DOHH2 (cell line): ENCODE measurements at regions not wholly inside any gene's neighbourhood (a gene's known extent, or its start where the extent isn't known, plus 50 kb on each side); places are given as distances from the start of the nearest gene placed in this dataset.

Experiments
- H3F3A ChIP-seq: fragments of 200-600 bp; sonication (generic), shearing (Covaris generic); 2 replicates; pipeline ENCODE4 v1.6.0; 2016; ENCODE audit warnings: antibody characterized with exemption, mild to moderate bottlenecking; ENCODE audit not compliant: control insufficient read depth, insufficient read depth
- H3K27ac ChIP-seq: fragments of 200-600 bp; sonication (generic); 2 replicates; pipeline ENCODE4 v1.5.1; 2014; ENCODE audit warnings: low read depth, mild to moderate bottlenecking, low read length, moderate library complexity
- H3K27me3 ChIP-seq: fragments of 200-600 bp; sonication (generic); 2 replicates; pipeline ENCODE4 v1.6.1; 2014; ENCODE audit warnings: mild to moderate bottlenecking, low read length, mixed read lengths; ENCODE audit not compliant: control insufficient read depth
- H3K36me3 ChIP-seq: fragments of 200-600 bp; sonication (generic); 2 replicates; pipeline ENCODE4 v1.6.1; 2014; ENCODE audit warnings: mild to moderate bottlenecking, low read length, moderate library complexity, mixed read lengths; ENCODE audit not compliant: control insufficient read depth
- H3K4me1 ChIP-seq: fragments of 200-600 bp; sonication (generic); 2 replicates; pipeline ENCODE4 v1.6.1; 2014; ENCODE audit warnings: mild to moderate bottlenecking, low read length, mixed read lengths; ENCODE audit not compliant: control insufficient read depth
- H3K4me2 ChIP-seq: fragments of 200-600 bp; sonication (generic); 2 replicates; pipeline ENCODE4 v1.6.0; 2014; ENCODE audit warnings: mild to moderate bottlenecking, low read length, moderate library complexity
- H3K4me3 ChIP-seq: fragments of 200-600 bp; sonication (generic); 2 replicates; pipeline ENCODE4 v1.5.1; 2014; ENCODE audit warnings: mild to moderate bottlenecking, low read length, mixed read lengths
- H3K79me2 ChIP-seq: fragments of 200-600 bp; sonication (generic); 2 replicates; pipeline ENCODE4 v1.6.1; 2014; ENCODE audit warnings: mild to moderate bottlenecking, low read length, mixed read lengths; ENCODE audit not compliant: control insufficient read depth
- H3K9me2 ChIP-seq: fragments of 200-600 bp; sonication (generic); replicated peaks from 2 replicates; pipeline ENCODE4 v1.6.1; 2014; ENCODE audit warnings: mild to moderate bottlenecking, low read length, mixed read lengths; ENCODE audit not compliant: control insufficient read depth
- H3K9me3 ChIP-seq: fragments of 200-600 bp; sonication (generic); 2 replicates; pipeline ENCODE4 v1.6.1; 2014; ENCODE audit warnings: antibody characterized with exemption, low read length, mixed read lengths; ENCODE audit not compliant: control insufficient read depth, insufficient read depth
- H4K20me1 ChIP-seq: fragments of 200-600 bp; sonication (generic); 2 replicates; pipeline ENCODE4 v1.6.0; 2014; ENCODE audit warnings: low read depth, mild to moderate bottlenecking, antibody characterized with exemption, low read length, moderate library complexity; ENCODE audit not compliant: control insufficient read depth, insufficient read depth
- CTCF ChIP-seq: fragments of 200-600 bp; sonication (generic); IDR thresholded peaks from one replicate; pipeline ENCODE4 v1.5.1; 2014; ENCODE audit warnings: antibody characterized with exemption, mild to moderate bottlenecking, low read depth, low read length; ENCODE audit not compliant: poor library complexity, severe bottlenecking
- EZH2phosphoT487 ChIP-seq: fragments of 200-600 bp; sonication (generic); IDR thresholded peaks from 2 replicates; pipeline ENCODE4 v1.6.1; 2017; ENCODE audit warnings: borderline replicate concordance, mild to moderate bottlenecking, antibody characterized with exemption, low read length, moderate library complexity, mixed read lengths

GRCh38 chr1:178020968-178021640 lies 51.2 kb upstream of the SEC16B start:
- H3K79me2 ChIP-seq = no peaks in the 10 kb centered on the region
- no peaks in the 10 kb centered on the region for H3K9me2 ChIP-seq
- no peaks in the 10 kb centered on the region for H3K4me1 ChIP-seq
- H3K27me3 ChIP-seq = 0 out of 2 replicates have a peak, but pooled peaks cover 3% of the 10 kb centered on the region
- no peaks in the 10 kb centered on the region for H3F3A ChIP-seq
- H3K4me2 ChIP-seq = no peak overlapping the region
- no peak overlapping the region for H3K4me3 ChIP-seq
- TF ChIP-seq EZH2phosphoT487 = no peak
- TF ChIP-seq CTCF = no peak
- H3K27ac ChIP-seq = no peak overlapping the region
- H4K20me1 ChIP-seq = no peaks in the 10 kb centered on the region
- no peaks in the 10 kb centered on the region for H3K9me3 ChIP-seq
- H3K36me3 ChIP-seq = no peaks in the 10 kb centered on the region

GRCh38 chr1:178021950-178022349 lies 52.1 kb upstream of the SEC16B start:
- Histone ChIP-seq H3K4me2 (no peak overlapping the region), H3K9me3 (no peaks in the 10 kb centered on the region), H3K4me3 (no peak overlapping the region), H3K4me1 (no peaks in the 10 kb centered on the region), H3K79me2 (no peaks in the 10 kb centered on the region), H3K9me2 (no peaks in the 10 kb centered on the region), H3K36me3 (no peaks in the 10 kb centered on the region), H3K27ac (no peak overlapping the region), H3K27me3 (0 out of 2 replicates have a peak, but pooled peaks cover 3% of the 10 kb centered on the region), H3F3A (no peaks in the 10 kb centered on the region), H4K20me1 (no peaks in the 10 kb centered on the region)
- no peak for TF ChIP-seq EZH2phosphoT487
- TF ChIP-seq CTCF = no peak

GRCh38 chr1:178023181-178023618 lies 53.3 kb upstream of the SEC16B start:
- Histone ChIP-seq H3K4me1 (no peaks in the 10 kb centered on the region), H3K9me2 (no peaks in the 10 kb centered on the region), H3K79me2 (no peaks in the 10 kb centered on the region), H3K9me3 (no peaks in the 10 kb centered on the region), H3F3A (no peaks in the 10 kb centered on the region), H3K27me3 (0 out of 2 replicates have a peak, but pooled peaks cover 3% of the 10 kb centered on the region), H3K27ac (no peak overlapping the region), H3K4me3 (no peak overlapping the region), H3K36me3 (no peaks in the 10 kb centered on the region), H3K4me2 (no peak overlapping the region), H4K20me1 (no peaks in the 10 kb centered on the region)
- TF ChIP-seq EZH2phosphoT487 (no peak), CTCF (no peak)
